RWPE1 (cell line): ENCODE measurements at regions not wholly inside any gene's neighbourhood (a gene's known extent, or its start where the extent isn't known, plus 50 kb on each side); places are given as distances from the start of the nearest gene placed in this dataset.

Experiments
- CTCF ChIA-PET: fragments of 350-600 bp; sonication (Branson Sonifier 250); formaldehyde crosslinking; extraction: SDS; loops from one replicate; lab custom pipeline; 2021; lab: Yijun Ruan, JAX
- POLR2A ChIA-PET: fragments of 400-600 bp; formaldehyde crosslinking; extraction: SDS; loops from one replicate; lab custom pipeline; 2020; ENCODE audit warnings: antibody characterized with exemption; ENCODE audit not compliant: low non-redundant PET; lab: Yijun Ruan, JAX
- DNase-seq: peaks from one replicate; pipeline ENCODE4 v3.0.0; 2012; ENCODE audit warnings: low spot score
- H3K27ac ChIP-seq: fragments of 450-650 bp; 2 replicates; pipeline ENCODE4 v1.5.1; 2017
- TF ChIP-seq, protein P1 (sequence below): fragments of 450-650 bp; conservative IDR thresholded peaks from 2 replicates; pipeline ENCODE4 v1.5.1; 2017; ENCODE audit warnings: low read depth, mild to moderate bottlenecking

DNA sequence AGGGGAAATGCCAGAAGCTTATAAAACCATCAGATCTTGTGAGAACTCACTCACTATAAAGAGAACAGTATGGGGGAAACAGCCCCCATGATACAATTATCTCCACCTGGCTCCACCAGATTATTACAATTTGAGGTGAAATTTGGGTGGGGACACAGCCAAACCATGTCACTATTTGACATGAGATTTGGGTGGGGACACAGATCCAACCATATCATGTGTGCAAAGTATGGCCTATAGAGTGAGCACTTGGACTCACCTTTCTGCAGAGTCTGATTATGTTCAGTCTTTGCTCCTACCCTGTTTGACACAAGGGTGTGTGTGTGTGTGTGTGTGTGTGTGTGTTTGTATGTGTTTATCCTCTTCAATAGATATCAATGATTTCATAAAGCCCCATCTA, 287.5 kb downstream of the ZNF536 start:
- TF ChIP-seq, protein P1, sequence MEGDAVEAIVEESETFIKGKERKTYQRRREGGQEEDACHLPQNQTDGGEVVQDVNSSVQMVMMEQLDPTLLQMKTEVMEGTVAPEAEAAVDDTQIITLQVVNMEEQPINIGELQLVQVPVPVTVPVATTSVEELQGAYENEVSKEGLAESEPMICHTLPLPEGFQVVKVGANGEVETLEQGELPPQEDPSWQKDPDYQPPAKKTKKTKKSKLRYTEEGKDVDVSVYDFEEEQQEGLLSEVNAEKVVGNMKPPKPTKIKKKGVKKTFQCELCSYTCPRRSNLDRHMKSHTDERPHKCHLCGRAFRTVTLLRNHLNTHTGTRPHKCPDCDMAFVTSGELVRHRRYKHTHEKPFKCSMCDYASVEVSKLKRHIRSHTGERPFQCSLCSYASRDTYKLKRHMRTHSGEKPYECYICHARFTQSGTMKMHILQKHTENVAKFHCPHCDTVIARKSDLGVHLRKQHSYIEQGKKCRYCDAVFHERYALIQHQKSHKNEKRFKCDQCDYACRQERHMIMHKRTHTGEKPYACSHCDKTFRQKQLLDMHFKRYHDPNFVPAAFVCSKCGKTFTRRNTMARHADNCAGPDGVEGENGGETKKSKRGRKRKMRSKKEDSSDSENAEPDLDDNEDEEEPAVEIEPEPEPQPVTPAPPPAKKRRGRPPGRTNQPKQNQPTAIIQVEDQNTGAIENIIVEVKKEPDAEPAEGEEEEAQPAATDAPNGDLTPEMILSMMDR, result no peak
- POLR2A ChIA-PET, result no interaction called here
- CTCF ChIA-PET, result no interaction called here
- no peak overlapping the region for H3K27ac ChIP-seq
- DNase-seq, result no peak

- no peak for DNase-seq
- ChIA-PET POLR2A (no interaction called here), CTCF (interaction anchor here (0.8 kb wide), 1 partner anchor 250 kb away, joined by 5 read pairs; no protein-coding TSS in a partner anchor)
- TF ChIP-seq, protein P1, result no peak
- no peak overlapping the region for H3K27ac ChIP-seq
Observed at GRCh38 chr19:30656520-30657100, 284.4 kb downstream of the ZNF536 start.

- ChIA-PET CTCF (no interaction called here), POLR2A (no interaction called here)
- TF ChIP-seq, protein P1, result no peak
- DNase-seq, result no peak
- no peak overlapping the region for H3K27ac ChIP-seq
Observed at GRCh38 chr19:30653646-30654386, 281.6 kb downstream of the ZNF536 start.

GRCh38 chr19:30652751-30653150, 280.6 kb downstream of the ZNF536 start:
- no peak for DNase-seq
- TF ChIP-seq, protein P1, result no peak
- no peak overlapping the region for H3K27ac ChIP-seq
- ChIA-PET CTCF (interaction anchor here (0.5 to 0.6 kb wide), 2 partner anchors 57 to 495 kb away, joined by 3 read pairs; no protein-coding TSS in a partner anchor), POLR2A (no interaction called here)

GRCh38 chr19:30651691-30652090, 279.5 kb downstream of the ZNF536 start:
- TF ChIP-seq, protein P1, result no peak
- CTCF ChIA-PET, result interaction anchor here (0.7 kb wide), 1 partner anchor 609 kb away, joined by 3 read pairs; no protein-coding TSS in a partner anchor
- DNase-seq, result no peak
- H3K27ac ChIP-seq, result no peak overlapping the region
- POLR2A ChIA-PET, result no interaction called here

DNA sequence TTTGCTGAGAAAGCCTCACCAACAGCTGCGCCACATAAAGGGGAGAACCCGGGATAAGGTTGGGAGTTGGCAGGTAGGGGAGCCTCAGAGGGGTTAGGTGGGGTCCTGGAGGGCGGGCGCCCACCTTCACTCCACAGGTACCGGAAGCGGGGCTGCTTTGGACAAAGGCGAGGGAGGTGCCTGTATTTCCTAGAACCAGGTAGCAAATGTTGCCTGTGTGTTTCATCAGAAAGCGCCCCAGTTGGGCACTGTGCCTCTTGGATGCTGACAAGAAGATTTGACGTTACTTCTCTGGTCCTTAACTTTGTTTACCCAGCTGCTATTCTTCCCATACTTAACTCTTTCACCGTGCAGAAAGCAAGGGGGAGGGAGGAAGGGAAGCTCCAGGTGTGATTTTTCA, 278.9 kb downstream of the ZNF536 start:
- ChIA-PET CTCF (interaction anchor here (0.7 kb wide), 2 partner anchors 501 to 609 kb away, joined by 3 read pairs; no protein-coding TSS in a partner anchor), POLR2A (no interaction called here)
- DNase-seq, result no peak
- no peak overlapping the region for H3K27ac ChIP-seq
- TF ChIP-seq, protein P1, result no peak
